Activated CD8-positive, alpha-beta memory T cell treated with anti-CD3 and anti-CD28 coated beads, Interleukin-2, amount 50 U/mL, for 4 hours (primary cell): ENCODE measurements at regions not wholly inside any gene's neighbourhood (a gene's known extent, or its start where the extent isn't known, plus 50 kb on each side); places are given as distances from the start of the nearest gene placed in this dataset.

Source experiments
- DNase-seq: peaks from one replicate; pipeline ENCODE4 v3.0.0-alpha.2; 2020

DNA sequence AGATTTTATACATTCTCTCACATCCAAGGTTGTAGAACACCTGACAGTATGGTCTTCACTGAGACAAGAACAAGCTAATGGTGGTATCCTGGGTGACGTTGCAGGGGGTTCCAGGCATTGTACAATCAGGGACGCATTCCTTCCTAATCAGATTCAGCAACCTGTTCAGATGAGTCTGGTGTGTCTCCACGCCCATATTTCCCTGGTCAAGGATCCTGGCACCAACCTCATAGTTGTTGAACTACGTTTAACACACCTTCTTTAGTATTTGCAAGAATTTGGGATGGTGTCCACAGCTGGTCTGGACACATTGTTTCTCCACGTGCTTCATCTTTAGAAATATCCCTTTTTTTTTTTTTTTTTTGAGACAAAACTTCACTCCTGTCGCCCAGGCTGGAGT lies 161.0 kb upstream of the CDYL start:
- DNase-seq, result no peak

- DNase-seq, result no peak
Observed at GRCh38 chr6:4614637-4615036, 161.6 kb upstream of the CDYL start.

DNA sequence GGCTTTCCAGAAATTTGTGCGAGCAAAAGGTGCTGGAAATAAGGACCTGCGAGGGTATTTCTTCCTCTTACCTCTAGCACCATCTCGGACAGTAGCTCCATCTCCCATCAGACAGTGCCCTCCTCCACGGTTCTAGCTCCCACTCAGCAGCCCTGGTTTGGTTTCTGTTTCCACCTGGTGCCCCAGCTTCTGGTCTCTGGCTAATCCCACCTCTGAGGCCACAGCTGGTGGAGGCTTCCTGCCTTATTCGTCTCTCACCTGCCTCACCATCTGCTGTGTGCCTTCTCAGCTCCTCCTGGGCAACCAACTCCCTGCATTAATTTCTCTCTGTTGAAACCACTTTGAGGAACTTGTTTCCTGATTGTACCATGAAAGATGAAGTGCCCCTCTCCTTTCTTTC lies 162.4 kb upstream of the CDYL start:
- DNase-seq, result no peak

DNA sequence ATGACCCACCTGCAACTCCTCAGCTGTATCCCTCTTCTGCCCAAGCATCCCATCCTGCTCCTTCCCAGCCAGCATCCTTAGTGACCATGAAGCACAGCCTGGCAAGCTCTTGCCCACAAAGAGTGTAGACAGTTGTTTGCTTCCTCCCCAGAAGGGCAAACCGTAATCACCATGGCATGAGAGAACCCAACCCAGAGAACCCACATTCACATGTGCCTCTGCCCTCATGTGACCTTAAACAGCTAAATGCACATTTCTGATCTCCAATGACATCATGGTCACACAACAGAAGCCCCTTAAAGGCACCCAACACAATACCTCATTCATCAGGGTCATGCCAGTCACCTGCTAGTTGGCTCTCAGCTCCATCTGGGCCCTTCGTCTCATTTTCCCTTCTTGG lies 162.8 kb upstream of the CDYL start:
- no peak for DNase-seq

DNA sequence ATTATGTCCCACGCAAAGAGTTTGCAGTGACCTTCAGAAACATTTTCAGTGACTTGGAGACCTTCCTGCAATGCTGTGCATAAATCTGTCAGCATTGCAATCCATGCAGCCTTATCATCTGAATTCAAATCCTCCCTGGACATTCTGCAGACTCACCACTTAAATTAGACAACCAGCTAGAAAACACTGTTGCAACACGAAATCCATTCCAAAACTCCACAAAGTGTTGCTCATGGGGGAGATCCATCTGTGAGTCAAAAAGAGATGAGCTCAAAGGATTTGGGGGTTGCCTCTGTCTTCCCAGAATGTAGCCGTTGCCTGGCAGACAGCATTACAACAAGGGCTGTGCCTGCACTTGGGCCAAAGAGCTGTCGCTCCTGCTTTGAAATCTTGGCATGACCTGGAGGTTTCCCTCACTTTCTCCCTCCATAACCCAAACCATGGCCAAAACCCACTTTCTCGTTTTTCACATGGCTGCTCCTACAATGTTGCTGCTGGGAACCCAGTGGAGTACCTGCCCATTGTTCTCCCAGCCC lies 163.5 kb upstream of the CDYL start:
- DNase-seq, result no peak

DNA sequence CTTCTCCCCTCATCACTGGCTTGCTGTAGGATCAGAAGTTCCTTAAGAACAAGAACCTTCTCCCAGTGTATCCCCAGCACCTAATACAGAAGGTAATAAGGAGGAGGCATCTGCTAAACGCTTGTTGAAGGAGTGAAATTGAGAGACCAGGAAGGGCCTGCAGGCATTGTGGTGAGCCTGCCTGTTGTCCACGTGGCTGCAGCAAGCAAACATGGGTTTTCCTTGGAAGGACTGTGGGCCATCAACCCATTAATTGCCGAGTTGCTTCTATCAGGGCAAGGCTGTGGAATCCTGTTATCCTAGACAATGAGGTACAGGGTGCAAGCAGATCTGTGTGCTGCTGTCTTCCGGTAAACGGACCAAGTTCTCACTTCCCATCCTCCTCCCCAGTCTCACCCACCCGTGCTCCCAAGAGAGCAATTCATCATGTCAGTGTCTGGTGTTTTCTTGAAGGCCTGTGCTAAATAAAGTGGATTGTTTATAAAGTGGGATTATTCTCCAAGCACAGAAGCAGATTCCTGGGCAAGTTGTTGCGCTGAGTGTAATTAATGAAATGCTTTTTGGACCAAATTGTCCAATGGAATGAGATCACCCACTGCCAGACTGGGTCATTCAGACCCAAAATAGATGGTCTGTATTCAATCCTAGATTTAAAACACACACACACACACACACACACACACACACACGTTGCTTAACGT lies 164.6 kb upstream of the CDYL start:
- no peak for DNase-seq

GRCh38 chr6:4610256-4610655 lies 165.9 kb upstream of the CDYL start:
- DNase-seq, result no peak

DNA sequence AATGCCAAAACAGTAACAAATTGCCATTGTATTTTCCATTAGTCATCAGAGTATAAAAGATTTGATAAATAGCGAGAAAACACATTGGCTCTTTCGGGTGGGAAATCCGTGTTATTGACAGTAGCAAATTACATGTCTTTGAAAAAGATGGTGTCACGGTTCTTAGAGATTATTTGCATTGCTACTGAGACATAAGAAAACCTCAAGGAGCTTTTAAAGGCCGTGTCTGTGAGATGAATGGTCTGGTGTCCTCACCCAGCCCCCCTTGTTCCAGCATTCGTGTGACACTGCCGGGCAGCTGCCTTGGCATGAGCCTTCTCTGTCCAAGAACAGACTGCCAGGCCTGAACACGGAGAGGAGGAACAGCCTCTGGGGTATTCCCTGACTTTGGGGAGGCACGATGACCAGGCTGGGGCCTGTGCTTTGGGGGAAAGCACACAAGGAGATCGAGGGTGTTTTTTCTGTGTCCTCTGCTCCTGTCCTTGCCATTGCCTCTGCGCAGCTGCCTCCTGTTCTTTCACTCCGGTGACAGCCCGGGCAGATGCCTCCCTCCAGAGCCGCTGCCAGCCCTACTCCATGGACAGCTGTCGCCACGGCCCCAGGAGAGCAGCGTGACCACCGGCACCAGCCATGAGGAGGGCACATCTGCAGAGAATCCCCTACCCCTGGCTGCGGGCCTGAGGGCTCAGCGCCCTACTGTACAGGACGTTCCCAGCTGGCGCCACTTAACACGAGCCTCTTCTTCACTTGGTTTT lies 167.7 kb upstream of the CDYL start:
- DNase-seq, result no peak

DNA sequence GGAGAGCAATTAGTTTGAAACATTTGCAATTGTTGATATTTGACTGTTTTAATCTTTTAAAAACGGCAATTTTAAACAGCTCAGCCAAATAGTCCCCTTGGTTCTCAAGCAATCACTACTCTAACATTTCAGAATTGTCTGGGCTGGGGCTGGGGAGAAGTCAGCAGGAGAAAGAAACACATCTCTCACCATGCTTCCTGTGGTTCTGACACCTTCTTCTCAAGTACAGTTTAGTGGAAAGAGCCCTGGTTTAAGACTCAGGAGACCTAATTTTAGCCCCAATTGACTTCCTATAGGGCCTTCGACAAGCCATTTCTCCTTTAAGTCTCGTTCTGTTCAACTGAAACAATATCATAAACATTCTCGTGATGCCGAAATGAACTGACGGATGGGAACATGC lies 168.4 kb upstream of the CDYL start:
- DNase-seq, result no peak

DNA sequence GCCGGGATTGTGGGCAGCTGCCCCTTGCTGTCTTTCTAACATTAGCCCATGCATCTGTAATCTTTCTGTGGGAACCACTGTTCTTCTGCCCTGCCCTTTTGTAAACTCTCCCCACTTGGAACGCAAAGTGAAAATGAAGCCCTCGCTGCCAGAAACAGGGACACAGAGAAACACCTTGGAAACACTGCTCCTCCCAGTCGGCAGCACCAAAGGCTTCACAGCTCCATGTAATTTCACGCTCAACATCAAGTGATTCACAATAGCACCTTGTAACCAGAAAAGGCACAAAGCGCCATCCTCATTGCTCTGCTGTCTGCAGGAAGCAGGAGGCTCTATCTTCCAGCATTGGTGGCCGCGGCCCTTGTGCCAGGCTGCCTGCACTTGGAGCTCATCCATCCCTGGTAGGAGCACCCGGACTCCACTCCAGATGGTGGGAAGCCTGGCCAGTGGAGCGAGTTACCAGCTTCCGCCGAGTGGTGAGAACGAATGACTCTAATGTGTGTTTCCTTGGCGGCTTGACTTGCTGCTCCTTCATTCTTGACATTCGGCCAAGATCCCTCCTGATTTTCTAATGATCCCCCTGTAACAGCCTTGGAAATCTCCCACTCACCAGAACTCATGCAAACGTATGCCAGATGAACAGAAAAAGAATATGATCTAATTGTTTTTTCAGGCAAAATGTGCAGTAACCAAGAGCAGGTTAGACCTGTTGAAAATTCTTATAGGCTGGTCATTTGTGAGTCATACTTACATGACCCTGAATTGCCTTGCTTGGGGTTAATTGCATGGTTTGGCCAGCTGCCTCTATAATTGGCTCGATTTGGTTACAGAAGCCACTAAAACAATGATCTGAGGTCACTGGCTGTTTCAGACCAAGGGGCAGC lies 169.1 kb upstream of the CDYL start:
- DNase-seq, result no peak

DNA sequence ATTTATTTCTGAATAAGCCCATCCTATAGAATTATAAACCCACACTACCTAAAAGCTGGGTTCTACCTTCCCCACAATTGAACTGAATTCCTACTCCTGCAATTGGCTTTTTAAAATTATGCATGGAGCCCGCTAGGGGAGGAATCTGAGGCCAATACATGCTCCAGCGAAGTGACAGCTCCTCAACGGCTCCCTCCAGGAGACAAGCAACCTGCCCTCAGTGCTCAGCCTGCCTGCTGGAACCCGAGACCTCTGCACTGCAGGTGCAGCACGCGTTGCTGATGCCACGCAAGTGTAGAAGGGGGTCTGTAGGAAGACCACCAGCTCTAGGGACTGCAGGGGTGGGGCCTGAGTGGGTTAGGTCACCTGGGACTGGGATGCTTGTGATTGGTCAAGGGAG lies 170.2 kb upstream of the CDYL start:
- no peak for DNase-seq

GRCh38 chr6:4603856-4604369 lies 172.3 kb upstream of the CDYL start:
- no peak for DNase-seq

DNA sequence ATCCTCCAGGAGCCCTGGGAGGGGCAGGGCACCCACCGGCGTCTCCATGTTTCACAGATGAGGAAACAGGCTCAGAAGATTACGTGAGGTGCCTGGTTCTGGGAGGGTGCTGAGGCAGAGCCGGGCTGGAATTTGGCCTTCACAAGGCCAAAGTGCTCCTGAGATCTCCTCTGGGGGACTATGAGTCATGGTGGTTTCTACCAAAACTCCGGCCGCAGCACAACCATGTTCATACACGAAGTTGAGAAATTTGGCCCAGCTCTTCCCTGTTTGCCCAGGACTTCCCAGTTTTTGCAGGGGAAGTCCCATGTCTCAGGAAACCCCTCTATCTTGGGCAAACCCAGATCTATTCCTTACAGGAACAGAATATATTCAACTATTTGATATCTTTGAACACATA lies 172.9 kb upstream of the CDYL start:
- DNase-seq, result no peak

- DNase-seq, result no peak
Observed at GRCh38 chr6:4599924-4600323, 176.3 kb upstream of the CDYL start.

DNA sequence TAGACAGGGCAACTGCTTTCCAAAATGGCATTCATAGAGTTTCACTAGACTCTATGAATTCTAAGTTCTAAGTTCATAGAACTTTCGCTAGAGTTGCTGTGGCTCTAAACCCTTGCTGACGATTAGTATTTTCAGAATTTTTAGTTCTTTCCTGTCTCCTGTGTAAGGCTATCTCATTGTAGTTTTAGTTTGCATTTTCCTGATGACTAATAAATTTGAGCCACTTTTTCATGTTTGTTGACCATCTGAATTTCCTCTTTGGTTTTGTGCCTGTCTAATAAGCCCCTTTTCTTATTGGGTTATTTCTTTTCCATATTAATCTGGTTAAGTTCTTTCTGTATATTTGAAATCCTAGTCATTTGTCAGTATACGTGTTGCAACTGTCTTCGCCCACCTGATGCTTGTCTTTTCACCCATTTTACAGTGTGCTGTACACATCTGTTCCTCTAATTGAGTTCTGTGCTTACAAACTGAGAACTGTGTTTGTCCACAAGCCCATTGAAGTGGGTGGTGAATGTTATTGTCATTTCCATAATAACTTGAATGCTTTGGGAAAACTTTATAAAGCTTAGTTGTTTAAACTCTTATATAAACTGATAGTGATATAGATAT lies 177.7 kb upstream of the CDYL start:
- no peak for DNase-seq

DNA sequence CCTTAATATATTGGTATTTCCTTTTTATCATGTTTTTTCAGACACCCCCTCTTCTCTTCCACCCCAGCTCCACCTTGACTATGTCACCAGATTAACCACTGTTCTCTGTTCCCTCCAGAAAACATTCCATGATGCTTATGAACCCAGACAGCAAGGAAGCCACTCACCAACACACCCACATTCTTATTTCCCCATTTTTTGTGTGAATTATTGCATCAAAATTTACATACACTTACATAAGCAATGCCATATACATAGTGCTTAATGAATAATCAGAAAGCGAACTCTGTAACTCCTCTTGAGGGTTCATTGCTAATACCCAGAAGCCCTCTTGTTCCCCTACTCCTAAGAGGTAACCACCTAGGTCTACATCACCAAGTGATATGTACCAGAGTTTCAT lies 182.3 kb upstream of the CDYL start:
- DNase-seq, result no peak

DNA sequence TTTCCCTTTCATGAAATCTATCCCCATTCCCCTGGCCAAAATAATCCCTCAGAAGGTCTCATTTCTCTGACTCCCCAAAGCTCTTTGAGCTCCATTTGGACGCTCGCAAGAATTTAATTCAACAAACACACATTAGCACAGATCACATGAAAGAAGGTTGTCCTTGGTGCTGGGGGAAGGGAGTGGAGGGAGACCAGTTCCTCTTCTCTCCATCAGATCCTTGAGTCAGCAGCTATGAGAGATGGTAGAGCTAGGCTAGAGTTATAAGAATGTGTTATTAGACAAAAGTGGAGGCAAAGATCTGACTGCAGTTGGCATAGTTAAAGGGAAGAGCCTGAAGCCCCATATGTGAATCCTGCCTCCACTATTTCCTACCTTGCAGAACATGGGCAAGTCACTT lies 184.2 kb upstream of the CDYL start:
- DNase-seq, result no peak

- no peak for DNase-seq
Observed at GRCh38 chr6:4591218-4591617, 185.0 kb upstream of the CDYL start.

GRCh38 chr6:4589295-4589694 lies 186.9 kb upstream of the CDYL start:
- no peak for DNase-seq

GRCh38 chr6:4588581-4588980 lies 187.6 kb upstream of the CDYL start:
- DNase-seq, result no peak

- DNase-seq, result no peak
Observed at GRCh38 chr6:4588163-4588562, 188.0 kb upstream of the CDYL start.

DNA sequence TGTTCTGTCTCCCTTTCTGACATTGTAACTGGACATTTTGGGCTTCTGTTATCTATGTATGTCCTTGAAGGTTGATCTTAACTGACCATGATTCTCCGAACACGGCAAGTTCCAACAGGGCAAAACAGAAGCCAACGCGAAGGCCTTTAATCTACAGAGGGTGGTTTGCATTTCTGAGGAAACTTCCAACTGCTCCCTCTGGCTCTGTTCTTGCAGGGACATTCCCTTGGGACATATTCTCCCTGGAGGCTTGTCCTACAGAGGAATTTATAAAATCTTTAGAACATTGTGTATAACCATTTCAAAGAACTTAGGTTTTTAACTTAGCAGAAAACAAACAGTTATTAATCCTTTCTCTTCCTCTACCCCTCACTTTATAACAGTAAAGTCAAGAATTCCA lies 189.0 kb upstream of the CDYL start:
- no peak for DNase-seq

DNA sequence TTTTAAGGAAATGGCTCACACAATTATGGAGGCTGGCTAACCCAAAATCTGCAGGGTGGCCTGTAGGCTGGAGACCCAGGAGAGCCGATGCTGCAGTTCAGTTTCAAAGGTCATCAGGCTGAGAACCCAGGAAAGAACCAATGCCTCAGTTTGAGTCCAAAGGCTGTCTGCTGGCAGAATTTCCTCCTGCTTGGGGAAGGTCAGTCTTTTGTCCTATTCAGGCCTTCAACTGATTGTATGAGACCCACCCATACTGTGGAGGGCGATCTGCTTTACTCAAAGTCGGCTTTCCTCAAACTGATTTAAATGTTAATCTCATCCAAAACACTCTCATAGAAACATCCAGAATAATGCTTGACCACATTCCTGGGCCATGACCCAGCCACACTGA lies 189.7 kb upstream of the CDYL start:
- DNase-seq, result no peak
